ENCODE measurements at regions not wholly inside any gene's neighbourhood (a gene's known extent, or its start where the extent isn't known, plus 50 kb on each side); places are given as distances from the start of the nearest gene placed in this dataset.

DNA sequence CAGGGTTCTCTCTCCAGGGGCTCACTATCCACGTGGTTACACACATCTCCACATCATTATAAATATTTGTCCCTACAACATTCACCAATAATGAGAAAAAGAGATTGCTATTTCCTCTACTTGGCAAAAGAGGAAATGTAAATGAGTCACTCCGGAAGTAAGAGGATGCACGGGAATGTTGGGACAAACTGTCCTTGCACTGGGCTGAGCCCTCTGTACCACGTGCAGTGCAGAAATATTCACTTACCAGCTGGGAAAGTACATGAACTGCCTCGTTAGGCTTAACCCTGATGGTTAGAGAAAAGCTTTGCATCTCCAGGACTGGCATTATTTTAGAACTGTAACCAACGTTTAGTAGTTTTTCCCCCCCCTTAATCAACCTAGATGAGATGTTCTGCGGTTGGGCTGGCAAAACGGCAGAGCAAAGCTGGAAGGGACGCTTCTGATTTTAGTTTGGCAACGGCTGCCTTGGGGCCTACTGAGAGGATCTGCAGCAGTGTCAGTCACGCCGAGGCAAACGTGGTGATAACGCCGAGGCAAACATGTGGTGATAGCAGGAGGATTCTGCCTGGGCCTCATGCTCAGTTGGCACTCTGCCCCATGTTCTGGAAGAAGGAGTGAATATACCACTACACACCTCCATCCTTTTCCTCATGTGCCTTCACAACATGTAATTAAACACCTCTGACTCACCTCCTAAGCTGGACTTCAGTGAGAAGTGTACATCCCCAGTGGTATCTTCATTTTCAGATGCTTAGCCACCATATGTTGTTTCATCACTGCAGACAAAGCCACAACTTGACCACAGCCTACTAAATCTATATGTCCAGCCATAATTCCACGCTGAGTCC lies 661.4 kb upstream of the KLF4 start:
- H2AFZ ChIP-seq (ENCODE audit: low read length): no peak overlapping the region
- no peaks in the 10 kb centered on the region for H4K20me1 ChIP-seq (ENCODE audit: control insufficient read depth, insufficient read depth, insufficient read length)
- H2BK20ac ChIP-seq (ENCODE audit: low read depth, low read length, poor library complexity, severe bottlenecking): no peak overlapping the region
- Mint-ChIP-seq H3K27ac (no peak overlapping the region), H3K36me3 (ENCODE audit: insufficient read depth in 1 of 3, low read depth in 3 of 3) (peaks cover 0 to 5% (median 2%) of the 10 kb centered on the region in 3 experiments; a peak in 2 of 7 replicates), H3K9me3 (peaks cover 5% of the 10 kb centered on the region in 2 experiments), H3K4me1 (peaks cover 0 to 4% of the 10 kb centered on the region in 2 experiments; a peak in 1 of 4 replicates), H3K27me3 (ENCODE audit: low read depth) (no peaks in the 10 kb centered on the region; the same call in none of the 2 replicates), H3K4me3 (no peak overlapping the region)
- H4K5ac ChIP-seq (ENCODE audit: insufficient read length, low read depth, low read length): no peak overlapping the region
- no peaks in the 10 kb centered on the region for H3K79me2 ChIP-seq (ENCODE audit: insufficient read depth, low read length)
- H2BK5ac ChIP-seq (ENCODE audit: insufficient read length, low read length): no peak overlapping the region
- H3K56ac ChIP-seq (ENCODE audit: insufficient read length, low read depth, low read length): no peak overlapping the region
- H3K9ac ChIP-seq (ENCODE audit: extremely low read depth, insufficient read length, low read length): no peak overlapping the region
- no peaks in the 10 kb centered on the region for H3K79me1 ChIP-seq (ENCODE audit: insufficient read depth, low read depth, low read length, poor library complexity, severe bottlenecking)
- H3K4me1 ChIP-seq (ENCODE audit: insufficient read depth, low read length): no peaks in the 10 kb centered on the region
- H3K27me3 ChIP-seq (ENCODE audit: insufficient read depth, low read length): no peaks in the 10 kb centered on the region
- H2BK12ac ChIP-seq (ENCODE audit: insufficient read length, low read depth, low read length): no peak overlapping the region
- DNase-seq: no peak
- no peak overlapping the region for H3K14ac ChIP-seq (ENCODE audit: insufficient read depth, low read length)
- H3K23ac ChIP-seq (ENCODE audit: insufficient read length, low read depth, low read length): no peak overlapping the region
- no peak overlapping the region for H4K91ac ChIP-seq (ENCODE audit: insufficient read length, low read depth, low read length)
- TF ChIP-seq, protein P1, sequence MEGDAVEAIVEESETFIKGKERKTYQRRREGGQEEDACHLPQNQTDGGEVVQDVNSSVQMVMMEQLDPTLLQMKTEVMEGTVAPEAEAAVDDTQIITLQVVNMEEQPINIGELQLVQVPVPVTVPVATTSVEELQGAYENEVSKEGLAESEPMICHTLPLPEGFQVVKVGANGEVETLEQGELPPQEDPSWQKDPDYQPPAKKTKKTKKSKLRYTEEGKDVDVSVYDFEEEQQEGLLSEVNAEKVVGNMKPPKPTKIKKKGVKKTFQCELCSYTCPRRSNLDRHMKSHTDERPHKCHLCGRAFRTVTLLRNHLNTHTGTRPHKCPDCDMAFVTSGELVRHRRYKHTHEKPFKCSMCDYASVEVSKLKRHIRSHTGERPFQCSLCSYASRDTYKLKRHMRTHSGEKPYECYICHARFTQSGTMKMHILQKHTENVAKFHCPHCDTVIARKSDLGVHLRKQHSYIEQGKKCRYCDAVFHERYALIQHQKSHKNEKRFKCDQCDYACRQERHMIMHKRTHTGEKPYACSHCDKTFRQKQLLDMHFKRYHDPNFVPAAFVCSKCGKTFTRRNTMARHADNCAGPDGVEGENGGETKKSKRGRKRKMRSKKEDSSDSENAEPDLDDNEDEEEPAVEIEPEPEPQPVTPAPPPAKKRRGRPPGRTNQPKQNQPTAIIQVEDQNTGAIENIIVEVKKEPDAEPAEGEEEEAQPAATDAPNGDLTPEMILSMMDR (conservative IDR thresholded peaks at IDR 0.05): no peak
- H4K8ac ChIP-seq (replicated peaks; ENCODE audit: insufficient read length, low read depth, low read length): no peak overlapping the region
- H2BK120ac ChIP-seq (ENCODE audit: low read depth, low read length, poor library complexity, severe bottlenecking): no peak overlapping the region
- WGBS (ENCODE audit: extremely low coverage, insufficient read length, low lambda C conversion rate): no CpG with 5 or more reads among the region's 16 CpGs
- no peak overlapping the region for H3T11ph ChIP-seq (ENCODE audit: low read length)
- no peaks in the 10 kb centered on the region for H3K23me2 ChIP-seq (ENCODE audit: insufficient read length, low read depth, low read length, poor library complexity, severe bottlenecking)
- H3K9me3 ChIP-seq (ENCODE audit: control insufficient read depth, low read depth, low read length): no peaks in the 10 kb centered on the region
- no peak overlapping the region for H3K18ac ChIP-seq (ENCODE audit: insufficient read length, low read depth, low read length)
- no peak overlapping the region for H3K4me2 ChIP-seq (ENCODE audit: insufficient read depth, insufficient read length, low read length)
- no peak overlapping the region for H3K4ac ChIP-seq (ENCODE audit: low read depth, low read length)
- H2BK15ac ChIP-seq (ENCODE audit: low read depth, low read length): no peak overlapping the region
- H2AK5ac ChIP-seq (ENCODE audit: insufficient read length, low read length): no peak overlapping the region
- no peak overlapping the region for H3K27ac ChIP-seq (ENCODE audit: insufficient read length, low read depth, low read length)
